Ovary (tissue), 7 donors: ENCODE measurements at regions not wholly inside any gene's neighbourhood (a gene's known extent, or its start where the extent isn't known, plus 50 kb on each side); places are given as distances from the start of the nearest gene placed in this dataset.

ENCODE experiments used
- DNase-seq, 5 donors: peaks; one replicate each; pipeline ENCODE4 v3.0.0-alpha.2; 2019 to 2020
- H3K27ac ChIP-seq, 2 donors: fragments of 200-600 bp; one replicate each; pipeline versions ENCODE4 v1.5.1 to v1.8.0; 2019 to 2022
- H3K27me3 ChIP-seq: fragments of 200-600 bp; one replicate; pipeline ENCODE4 v1.8.0; 2022
- H3K36me3 ChIP-seq: fragments of 200-600 bp; sonication (generic); one replicate; pipeline ENCODE4 v1.5.1; 2019
- H3K4me1 ChIP-seq: one replicate; pipeline ENCODE4 v1.8.1; 2013; ENCODE audit warnings: mild to moderate bottlenecking, moderate library complexity; ENCODE audit not compliant: insufficient read depth
- H3K4me3 ChIP-seq: fragments of 200-600 bp; sonication (generic); one replicate; pipeline ENCODE4 v1.5.1; 2017
- H3K9me3 ChIP-seq, 2 donors: fragments of 200-600 bp in 1 of 2; sonication (generic) in 1 of 2; one replicate each; pipeline versions ENCODE4 v1.5.1 to v1.8.1; 2013 to 2019; ENCODE audit warnings: mild to moderate bottlenecking in 1 of 2, moderate library complexity in 1 of 2
- CTCF ChIP-seq, 3 donors: fragments of 450-650 bp in 2 of 3; fragments of 200-600 bp in 1 of 3; IDR thresholded peaks; one replicate each; pipeline versions ENCODE4 v1.5.1 to v1.8.0; 2016 to 2022; ENCODE audit warnings: antibody characterized with exemption in 3 of 3, mild to moderate bottlenecking in 1 of 3
- EP300 ChIP-seq: sonication (generic); formaldehyde crosslinking; IDR thresholded peaks from one replicate; pipeline ENCODE4 v1.6.1; 2017; ENCODE audit warnings: antibody characterized with exemption
- POLR2A ChIP-seq: fragments of 450-650 bp; IDR thresholded peaks from one replicate; pipeline ENCODE4 v1.6.1; 2017; ENCODE audit warnings: antibody characterized with exemption, mild to moderate bottlenecking, moderate library complexity
- whole genome bisulfite sequencing, 3 donors: extraction: QIAGEN DNeasy Blood & Tissue Kit in 1 of 3; methylation state at CpG; one replicate each; pipeline versions ENCODE4 v1.1.5 to v1.1.7; 2013 to 2017; 5-methylcytosine and 5-hydroxymethylcytosine counted together
- intact Hi-C, 4 donors: fragments of 100-400 bp; cut with DNase I; formaldehyde crosslinking; loops; one replicate each; pipeline versions ENCODE4 v1.11.0 to v1.15.1; 2022 to 2023
- donor health status: DM: no; HTN: no; CAD: no; lungs with moderate emphysema.
- donor health status: DM: no; HTN: no; CAD: no.
- donor health status: Bipolar disorder and iron deficiency.
- donor health status: DM: no; HTN: no; CAD: no.
- donor health status: DM: yes; HTN: yes; CAD: no.

- no peak for DNase-seq
- Histone ChIP-seq H3K4me3 (no peak overlapping the region), H3K9me3 (no peaks in the 10 kb centered on the region), H3K4me1 (no peaks in the 10 kb centered on the region), H3K27me3 (no peaks in the 10 kb centered on the region), H3K27ac (no peak overlapping the region), H3K36me3 (no peaks in the 10 kb centered on the region)
- 81 to 85% (median 83%) methylated on average over 11 of the region's 11 CpGs for WGBS, 3 donors
- TF ChIP-seq CTCF (IDR thresholded peaks at IDR 0.05): no peak
- no peak for TF ChIP-seq POLR2A
- no peak for TF ChIP-seq EP300
- intact Hi-C loops: no loop called here
Measured at GRCh38 chr6:1540864-1541521, 68.7 kb upstream of the FOXC1 start.

GRCh38 chr6:1542335-1542734 lies 67.4 kb upstream of the FOXC1 start:
- no peak overlapping the region for H3K27ac ChIP-seq
- no peaks in the 10 kb centered on the region for H3K36me3 ChIP-seq
- intact Hi-C loops: no loop called here
- H3K27me3 ChIP-seq: no peaks in the 10 kb centered on the region
- TF ChIP-seq EP300 (no peak), CTCF (IDR thresholded peaks at IDR 0.05) (no peak)
- no peak for DNase-seq
- H3K9me3 ChIP-seq: no peaks in the 10 kb centered on the region
- H3K4me3 ChIP-seq: no peak overlapping the region
- no peaks in the 10 kb centered on the region for H3K4me1 ChIP-seq

GRCh38 chr6:1542764-1543163 lies 67.0 kb upstream of the FOXC1 start:
- Histone ChIP-seq H3K27ac (no peak overlapping the region), H3K4me1 (no peaks in the 10 kb centered on the region), H3K4me3 (no peak overlapping the region), H3K36me3 (no peaks in the 10 kb centered on the region), H3K27me3 (no peaks in the 10 kb centered on the region), H3K9me3 (no peaks in the 10 kb centered on the region)
- TF ChIP-seq EP300: no peak
- no peak for TF ChIP-seq CTCF (IDR thresholded peaks at IDR 0.05)
- TF ChIP-seq POLR2A: no peak
- WGBS, 3 donors: 65 to 78% (median 76%) methylated on average over 3 of the region's 3 CpGs
- intact Hi-C loops: no loop called here
- no peak for DNase-seq

GRCh38 chr6:1544000-1544399 lies 65.7 kb upstream of the FOXC1 start:
- H3K27me3 ChIP-seq: no peaks in the 10 kb centered on the region
- no peaks in the 10 kb centered on the region for H3K4me1 ChIP-seq
- 87 to 94% (median 90%) methylated on average over 3 of the region's 3 CpGs for WGBS, 3 donors
- H3K27ac ChIP-seq: no peak overlapping the region
- intact Hi-C loops: no loop called here
- no peaks in the 10 kb centered on the region for H3K36me3 ChIP-seq
- TF ChIP-seq EP300 (no peak), CTCF (IDR thresholded peaks at IDR 0.05) (no peak), POLR2A (no peak)
- no peak overlapping the region for H3K4me3 ChIP-seq
- DNase-seq: no peak
- H3K9me3 ChIP-seq: no peaks in the 10 kb centered on the region
